Karpas-422 (cell line): ENCODE measurements at regions not wholly inside any gene's neighbourhood (a gene's known extent, or its start where the extent isn't known, plus 50 kb on each side); places are given as distances from the start of the nearest gene placed in this dataset.
"Not testable (repeated sequence)": the region's sequence is repeated elsewhere in the genome, so short reads cannot be mapped to it uniquely, and the experiment has no call there.

ENCODE experiments used
- DNase-seq: peaks from one replicate; pipeline ENCODE4 v3.0.0-alpha.2; 2015
- H2AFZ ChIP-seq: fragments of 200-600 bp; sonication (generic); 2 replicates; pipeline ENCODE4 v1.6.1; 2014; ENCODE audit warnings: antibody characterized with exemption, low read length, mixed read lengths
- H3K27ac ChIP-seq: fragments of 200-600 bp; sonication (generic); 2 replicates; pipeline ENCODE4 v1.5.1; 2014; ENCODE audit warnings: mild to moderate bottlenecking, low read length, moderate library complexity
- H3K27me3 ChIP-seq: fragments of 200-600 bp; sonication (generic); 2 replicates; pipeline ENCODE4 v1.6.1; 2014; ENCODE audit warnings: low read length, mixed read lengths
- H3K36me3 ChIP-seq: fragments of 200-600 bp; sonication (generic); 2 replicates; pipeline ENCODE4 v1.6.1; 2014; ENCODE audit warnings: low read length, mixed read lengths; ENCODE audit not compliant: insufficient read depth
- H3K4me1 ChIP-seq: fragments of 200-600 bp; sonication (generic); 2 replicates; pipeline ENCODE4 v1.6.1; 2014; ENCODE audit warnings: mild to moderate bottlenecking, low read length, mixed read lengths
- H3K4me2 ChIP-seq: fragments of 200-600 bp; sonication (generic); 2 replicates; pipeline ENCODE4 v1.6.1; 2014; ENCODE audit warnings: low read length, low read depth, mild to moderate bottlenecking; ENCODE audit not compliant: poor library complexity, severe bottlenecking
- H3K4me3 ChIP-seq: fragments of 200-600 bp; sonication (generic); 2 replicates; pipeline ENCODE4 v1.5.1; 2014; ENCODE audit warnings: mild to moderate bottlenecking, antibody characterized with exemption, low read length, mixed read lengths
- H3K79me2 ChIP-seq: fragments of 200-600 bp; sonication (generic); 2 replicates; pipeline ENCODE4 v1.6.1; 2014; ENCODE audit warnings: mild to moderate bottlenecking, low read length, mixed read lengths
- H3K9ac ChIP-seq: fragments of 200-600 bp; sonication (generic); 2 replicates; pipeline ENCODE4 v1.6.0; 2014; ENCODE audit warnings: low read length
- H3K9me2 ChIP-seq: fragments of 200-600 bp; sonication (generic), shearing (Covaris generic); replicated peaks from 2 replicates; pipeline ENCODE4 v1.6.0; 2014; ENCODE audit warnings: mild to moderate bottlenecking, low read length, moderate library complexity; ENCODE audit not compliant: insufficient read depth
- H3K9me3 ChIP-seq: fragments of 300-700, 200-600 bp; sonication (generic); 2 replicates; pipeline ENCODE4 v1.6.1; 2014; ENCODE audit warnings: low read length, mixed read lengths
- H4K20me1 ChIP-seq: fragments of 200-600 bp; sonication (generic); 2 replicates; pipeline ENCODE4 v1.6.1; 2014; ENCODE audit warnings: mild to moderate bottlenecking, antibody characterized with exemption, low read length, low read depth; ENCODE audit not compliant: insufficient read depth

- Histone ChIP-seq H3K9ac (no peak overlapping the region), H3K27me3 (no peaks in the 10 kb centered on the region), H3K27ac (no peak overlapping the region), H3K4me2 (no peak overlapping the region), H3K9me3 (no peaks in the 10 kb centered on the region), H3K36me3 (no peaks in the 10 kb centered on the region), H3K4me1 (no peaks in the 10 kb centered on the region), H2AFZ (no peak overlapping the region), H4K20me1 (no peaks in the 10 kb centered on the region), H3K9me2 (no peaks in the 10 kb centered on the region), H3K79me2 (no peaks in the 10 kb centered on the region), H3K4me3 (no peak overlapping the region)
- DNase-seq, result no peak
These were observed 312.1 kb downstream of the TAFA4 start for GRCh38 chr3:68620211-68620610.

GRCh38 chr3:68614087-68614486, 318.3 kb downstream of the TAFA4 start:
- Histone ChIP-seq H3K27ac (no peak overlapping the region), H3K9me3 (no peaks in the 10 kb centered on the region), H4K20me1 (no peaks in the 10 kb centered on the region), H3K4me2 (no peak overlapping the region), H3K79me2 (no peaks in the 10 kb centered on the region), H3K9me2 (no peaks in the 10 kb centered on the region), H3K27me3 (no peaks in the 10 kb centered on the region), H3K9ac (no peak overlapping the region), H3K4me1 (no peaks in the 10 kb centered on the region), H2AFZ (no peak overlapping the region), H3K36me3 (no peaks in the 10 kb centered on the region), H3K4me3 (no peak overlapping the region)
- no peak for DNase-seq

- Histone ChIP-seq H4K20me1 (no peaks in the 10 kb centered on the region), H3K27ac (no peak overlapping the region), H3K9ac (no peak overlapping the region), H3K27me3 (no peaks in the 10 kb centered on the region), H3K4me1 (no peaks in the 10 kb centered on the region), H3K9me2 (no peaks in the 10 kb centered on the region), H2AFZ (no peak overlapping the region), H3K36me3 (no peaks in the 10 kb centered on the region), H3K79me2 (no peaks in the 10 kb centered on the region), H3K4me2 (no peak overlapping the region), H3K4me3 (no peak overlapping the region), H3K9me3 (no peaks in the 10 kb centered on the region)
- DNase-seq, result no peak
These were observed 361.0 kb downstream of the TAFA4 start for GRCh38 chr3:68571321-68571720.

- no peak overlapping the region for H3K4me3 ChIP-seq
- H3K79me2 ChIP-seq, result no peaks in the 10 kb centered on the region
- no peaks in the 10 kb centered on the region for H4K20me1 ChIP-seq
- H3K4me2 ChIP-seq, result no peak overlapping the region
- no peak overlapping the region for H2AFZ ChIP-seq
- H3K27ac ChIP-seq, result no peak overlapping the region
- no peaks in the 10 kb centered on the region for H3K9me2 ChIP-seq
- no peaks in the 10 kb centered on the region for H3K4me1 ChIP-seq
- H3K36me3 ChIP-seq, result no peaks in the 10 kb centered on the region
- no peak overlapping the region for H3K9ac ChIP-seq
- H3K9me3 ChIP-seq, result no peaks in the 10 kb centered on the region
- H3K27me3 ChIP-seq, result no peaks in the 10 kb centered on the region
- no peak for DNase-seq
These were observed 371.6 kb downstream of the TAFA4 start for GRCh38 chr3:68560728-68561127.

- no peaks in the 10 kb centered on the region for H3K79me2 ChIP-seq
- no peaks in the 10 kb centered on the region for H3K4me1 ChIP-seq
- H3K27ac ChIP-seq, result no peak overlapping the region
- no peak for DNase-seq
- H3K9me3 ChIP-seq, result no peaks in the 10 kb centered on the region
- H3K9me2 ChIP-seq, result no peaks in the 10 kb centered on the region
- no peaks in the 10 kb centered on the region for H4K20me1 ChIP-seq
- no peak overlapping the region for H3K4me3 ChIP-seq
- no peaks in the 10 kb centered on the region for H3K36me3 ChIP-seq
- H3K9ac ChIP-seq, result no peak overlapping the region
- H3K27me3 ChIP-seq, result no peaks in the 10 kb centered on the region
- no peak overlapping the region for H3K4me2 ChIP-seq
- no peak overlapping the region for H2AFZ ChIP-seq
These were observed 396.6 kb downstream of the TAFA4 start for GRCh38 chr3:68535782-68536181.

- no peaks in the 10 kb centered on the region for H3K4me1 ChIP-seq
- H3K4me3 ChIP-seq, result no peak overlapping the region
- no peak overlapping the region for H2AFZ ChIP-seq
- no peak overlapping the region for H3K27ac ChIP-seq
- no peaks in the 10 kb centered on the region for H3K36me3 ChIP-seq
- H4K20me1 ChIP-seq, result no peaks in the 10 kb centered on the region
- H3K9ac ChIP-seq, result no peak overlapping the region
- H3K9me2 ChIP-seq, result no peaks in the 10 kb centered on the region
- DNase-seq, result no peak
- H3K4me2 ChIP-seq, result no peak overlapping the region
- H3K79me2 ChIP-seq, result no peaks in the 10 kb centered on the region
- no peaks in the 10 kb centered on the region for H3K9me3 ChIP-seq
- no peaks in the 10 kb centered on the region for H3K27me3 ChIP-seq
These were observed 409.0 kb downstream of the TAFA4 start for GRCh38 chr3:68523330-68523729.

GRCh38 chr3:68515237-68515636, 417.1 kb downstream of the TAFA4 start:
- DNase-seq, result no peak
- Histone ChIP-seq H3K36me3 (no peaks in the 10 kb centered on the region), H3K79me2 (no peaks in the 10 kb centered on the region), H3K9me3 (no peaks in the 10 kb centered on the region), H3K4me2 (no peak overlapping the region), H3K4me1 (no peaks in the 10 kb centered on the region), H4K20me1 (no peaks in the 10 kb centered on the region), H3K4me3 (no peak overlapping the region), H3K27me3 (no peaks in the 10 kb centered on the region), H3K9ac (no peak overlapping the region), H2AFZ (no peak overlapping the region), H3K9me2 (no peaks in the 10 kb centered on the region), H3K27ac (no peak overlapping the region)

- Histone ChIP-seq H3K79me2 (no peaks in the 10 kb centered on the region), H2AFZ (no peak overlapping the region), H3K4me2 (no peak overlapping the region), H3K9ac (no peak overlapping the region), H3K9me3 (no peaks in the 10 kb centered on the region), H4K20me1 (no peaks in the 10 kb centered on the region), H3K9me2 (0 out of 2 replicates have a peak, but pooled peaks cover 5% of the 10 kb centered on the region), H3K4me1 (no peaks in the 10 kb centered on the region), H3K36me3 (no peaks in the 10 kb centered on the region), H3K27me3 (0 out of 2 replicates have a peak, but pooled peaks cover 2% of the 10 kb centered on the region), H3K27ac (no peak overlapping the region), H3K4me3 (no peak overlapping the region)
- no peak for DNase-seq
These were observed 428.1 kb downstream of the TAFA4 start for GRCh38 chr3:68504201-68504600.

- not testable (repeated sequence) for H2AFZ ChIP-seq, H3K9ac ChIP-seq, H3K4me2 ChIP-seq, H3K27me3 ChIP-seq, H3K4me1 ChIP-seq, H3K36me3 ChIP-seq, H3K4me3 ChIP-seq, H3K9me2 ChIP-seq, H3K27ac ChIP-seq, H3K79me2 ChIP-seq, DNase-seq, H4K20me1 ChIP-seq, H3K9me3 ChIP-seq
These were observed 446.5 kb downstream of the TAFA4 start for GRCh38 chr3:68485845-68486244.
